ENCODE measurements at regions not wholly inside any gene's neighbourhood (a gene's known extent, or its start where the extent isn't known, plus 50 kb on each side); places are given as distances from the start of the nearest gene placed in this dataset.

- Histone ChIP-seq H2BK15ac (ENCODE audit: low read depth, low read length) (no peak overlapping the region), H2AK5ac (ENCODE audit: insufficient read length, low read length) (no peak overlapping the region), H3K9me3 (ENCODE audit: control insufficient read depth, low read depth, low read length) (no peaks in the 10 kb centered on the region), H3K27ac (ENCODE audit: insufficient read length, low read depth, low read length) (no peak overlapping the region), H3K4me1 (ENCODE audit: insufficient read depth, low read length) (no peaks in the 10 kb centered on the region), H3K4ac (ENCODE audit: low read depth, low read length) (no peak overlapping the region), H3K18ac (ENCODE audit: insufficient read length, low read depth, low read length) (no peak overlapping the region), H4K5ac (ENCODE audit: insufficient read length, low read depth, low read length) (no peak overlapping the region), H2BK12ac (ENCODE audit: insufficient read length, low read depth, low read length) (no peak overlapping the region), H4K20me1 (ENCODE audit: control insufficient read depth, insufficient read depth, insufficient read length) (no peaks in the 10 kb centered on the region), H2BK5ac (ENCODE audit: insufficient read length, low read length) (no peak overlapping the region), H2AFZ (ENCODE audit: low read length) (no peak overlapping the region), H3K79me2 (ENCODE audit: insufficient read depth, low read length) (no peaks in the 10 kb centered on the region), H3K27me3 (ENCODE audit: insufficient read depth, low read length) (no peaks in the 10 kb centered on the region), H3K9ac (ENCODE audit: extremely low read depth, insufficient read length, low read length) (no peak overlapping the region), H3K23me2 (ENCODE audit: insufficient read length, low read depth, low read length, poor library complexity, severe bottlenecking) (no peaks in the 10 kb centered on the region), H3K14ac (ENCODE audit: insufficient read depth, low read length) (no peak overlapping the region), H3K79me1 (ENCODE audit: insufficient read depth, low read depth, low read length, poor library complexity, severe bottlenecking) (no peaks in the 10 kb centered on the region), H3K23ac (ENCODE audit: insufficient read length, low read depth, low read length) (no peak overlapping the region), H3T11ph (ENCODE audit: low read length) (no peak overlapping the region), H4K8ac (replicated peaks; ENCODE audit: insufficient read length, low read depth, low read length) (no peak overlapping the region), H3K4me2 (ENCODE audit: insufficient read depth, insufficient read length, low read length) (no peak overlapping the region), H4K91ac (ENCODE audit: insufficient read length, low read depth, low read length) (no peak overlapping the region), H2BK120ac (ENCODE audit: low read depth, low read length, poor library complexity, severe bottlenecking) (no peak overlapping the region), H3K56ac (ENCODE audit: insufficient read length, low read depth, low read length) (no peak overlapping the region), H2BK20ac (ENCODE audit: low read depth, low read length, poor library complexity, severe bottlenecking) (no peak overlapping the region)
- Mint-ChIP-seq H3K4me1 (no peaks in the 10 kb centered on the region), H3K27me3 (ENCODE audit: low read depth) (no peaks in the 10 kb centered on the region), H3K9me3 (no peaks in the 10 kb centered on the region), H3K36me3 (ENCODE audit: insufficient read depth in 1 of 3, low read depth in 3 of 3) (no peaks in the 10 kb centered on the region), H3K27ac (no peak overlapping the region), H3K4me3 (no peak overlapping the region)
- WGBS (ENCODE audit: extremely low coverage, insufficient read length, low lambda C conversion rate) = no CpG with 5 or more reads among the region's 5 CpGs
- no peak for TF ChIP-seq CTCF (conservative IDR thresholded peaks at IDR 0.05)
- no peak for DNase-seq
Observed at GRCh38 chr5:12780536-12780935, 876.3 kb upstream of the CTNND2 start.
